SH-SY5Y (cell line): ENCODE measurements at regions not wholly inside any gene's neighbourhood (a gene's known extent, or its start where the extent isn't known, plus 50 kb on each side); places are given as distances from the start of the nearest gene placed in this dataset.

ENCODE experiments used
- GATA2 ChIP-seq: IDR thresholded peaks from 2 replicates; pipeline ENCODE4 v1.6.1; 2011; ENCODE audit warnings: mild to moderate bottlenecking, low read depth, low read length
- GATA3 ChIP-seq: IDR thresholded peaks from 2 replicates; pipeline ENCODE4 v1.6.1; 2011; ENCODE audit warnings: low read depth, mild to moderate bottlenecking, low read length, moderate library complexity

GRCh38 chr2:129224486-129224885 is 755.0 kb upstream of the RAB6C start:
- TF ChIP-seq GATA3, result no peak
- TF ChIP-seq GATA2, result no peak
